NK-92 treated with Interleukin-12 subunit alpha and Interleukin-12 subunit beta, amount 100 ng/mL, for 24 hours (cell line): ENCODE measurements at regions not wholly inside any gene's neighbourhood (a gene's known extent, or its start where the extent isn't known, plus 50 kb on each side); places are given as distances from the start of the nearest gene placed in this dataset.
A peak's percentile ranks its signal among the peaks of the same experiment; 100 is the strongest.

Source experiments
- DNase-seq: peaks from one replicate; lab custom pipeline; 2025; lab: John Stamatoyannopoulos, UW

DNA sequence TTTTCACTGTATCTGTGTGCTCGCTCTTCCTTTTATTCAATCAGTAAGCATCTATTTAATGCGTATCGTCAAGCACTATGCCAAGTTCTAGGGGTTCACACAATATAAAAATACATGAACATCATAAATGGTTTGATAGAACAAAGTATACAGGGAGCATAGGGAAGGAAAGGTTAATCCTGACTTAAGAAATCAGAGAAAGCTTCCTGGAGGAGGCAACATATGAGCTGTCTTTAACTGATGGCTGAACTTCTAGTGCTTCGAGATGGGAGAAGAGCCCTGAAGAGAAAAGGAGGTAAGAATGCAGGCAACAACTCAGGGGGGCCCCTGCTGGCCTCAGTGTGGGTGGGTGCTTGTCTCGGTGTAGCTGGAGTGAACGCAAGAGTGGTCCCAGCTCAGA, 63.6 kb upstream of the GALNT2 start:
- DNase-seq, result no peak

DNA sequence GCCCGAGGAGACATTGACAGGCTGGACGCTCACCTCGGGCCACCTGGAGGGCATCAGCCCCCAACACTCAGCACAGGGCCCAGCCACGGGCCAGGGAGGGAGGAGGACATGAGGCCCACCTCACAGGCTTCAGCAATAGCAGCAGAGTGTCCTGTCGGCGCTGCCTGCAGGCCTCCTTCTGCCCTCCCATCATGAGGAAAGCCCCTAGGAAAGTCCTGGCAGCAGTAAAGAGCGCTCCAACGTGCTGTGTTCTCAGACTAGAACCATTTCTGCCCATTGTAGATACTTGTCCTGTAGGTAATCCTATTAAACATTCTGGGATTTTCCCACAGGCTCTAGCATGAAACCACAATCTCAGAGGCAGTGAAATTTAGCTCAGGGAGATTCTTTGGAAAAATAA, 62.0 kb upstream of the GALNT2 start:
- no peak for DNase-seq

- DNase-seq, result no peak
These were observed 58.3 kb upstream of the GALNT2 start for GRCh38 chr1:230008721-230009120.

- no peak for DNase-seq
These were observed 57.3 kb upstream of the GALNT2 start for GRCh38 chr1:230009611-230010313.

DNA sequence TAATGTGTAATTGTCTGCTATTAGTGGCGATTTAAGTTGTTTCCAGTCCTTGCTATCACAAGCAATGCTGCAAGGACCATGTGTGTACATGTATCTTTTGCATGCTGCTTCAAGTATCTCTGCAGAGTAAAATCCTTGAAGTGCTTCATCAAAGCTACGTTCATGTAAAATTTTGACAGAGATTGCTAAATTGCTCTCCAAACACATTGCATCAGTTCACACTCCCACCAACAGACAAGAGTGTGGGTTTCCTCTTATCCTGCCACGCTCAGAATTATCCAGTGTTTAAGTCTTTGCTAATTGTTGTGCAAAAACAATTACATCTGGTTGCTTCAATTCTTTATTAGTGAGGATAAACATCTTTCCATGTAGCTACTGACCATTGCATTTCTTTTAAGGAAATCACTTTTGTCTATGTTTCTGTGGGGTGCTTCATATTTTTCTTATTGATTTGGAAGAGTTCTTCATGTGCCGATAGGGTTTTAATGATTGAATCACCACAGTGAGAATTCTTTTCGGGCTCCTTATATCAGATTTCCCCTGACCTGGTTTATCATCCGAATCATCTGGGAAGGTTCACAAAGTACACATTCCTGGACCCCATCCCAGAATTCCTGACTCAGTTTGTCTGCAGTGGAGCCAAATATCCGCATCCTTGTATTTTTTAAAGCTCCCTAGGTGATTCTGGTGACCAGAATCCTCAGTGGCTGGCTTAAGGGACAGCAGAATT, 56.3 kb upstream of the GALNT2 start:
- no peak for DNase-seq

DNA sequence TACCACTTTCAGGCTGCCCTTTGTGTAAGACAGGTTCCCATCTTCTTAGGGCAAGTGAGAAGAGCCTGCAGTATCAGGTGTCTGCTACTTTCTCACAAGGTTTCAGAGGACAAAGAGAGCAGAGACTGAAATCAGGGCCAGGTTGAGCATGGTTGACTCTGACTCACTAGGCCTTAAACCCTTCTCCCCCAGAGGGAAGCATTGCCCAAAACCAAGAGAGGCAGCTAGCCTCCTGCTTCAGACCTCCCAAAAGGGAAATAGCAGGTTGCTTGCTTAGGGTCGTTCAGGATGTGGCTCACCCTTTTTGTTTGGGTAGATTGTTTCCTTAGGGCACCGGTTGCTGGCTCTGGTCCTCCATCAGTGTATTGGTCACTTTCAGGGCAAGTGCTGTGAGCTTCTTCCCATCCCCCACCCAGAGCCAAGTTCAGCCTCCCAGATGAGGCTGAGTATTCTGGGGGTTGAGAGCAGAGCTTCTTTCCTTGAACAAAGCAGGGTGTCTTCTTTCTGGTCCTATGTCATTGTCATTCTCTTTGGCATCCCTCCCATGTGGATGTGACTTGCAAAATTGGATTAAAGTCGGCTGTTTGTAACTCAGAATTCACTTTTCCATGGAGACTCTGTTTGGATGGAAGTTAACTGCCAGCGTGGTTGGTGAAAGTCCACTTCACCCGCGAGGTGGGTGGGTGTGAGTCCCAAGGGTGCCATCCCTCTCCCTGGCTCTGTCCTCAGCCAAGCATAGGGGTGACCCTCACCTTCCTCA, 55.5 kb upstream of the GALNT2 start:
- peak; percentile 5 for DNase-seq

DNA sequence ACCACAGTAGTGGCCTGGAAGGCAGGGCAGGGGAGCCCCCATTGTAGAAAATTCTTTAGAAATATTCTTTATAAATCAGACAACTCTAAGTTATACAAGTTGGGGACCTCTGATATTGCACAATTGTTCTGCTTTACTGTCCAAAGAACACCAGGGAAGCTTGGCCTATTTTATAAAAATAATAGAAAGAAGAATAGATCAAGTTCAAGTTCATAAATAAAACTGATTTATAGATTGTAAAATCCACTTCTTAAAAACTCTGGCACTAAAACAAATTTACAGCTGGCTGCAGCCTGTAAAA, 55.0 kb upstream of the GALNT2 start:
- DNase-seq, result no peak

- no peak for DNase-seq
These were observed 54.3 kb upstream of the GALNT2 start for GRCh38 chr1:230012741-230013140.

- DNase-seq, result no peak
These were observed 50.9 kb upstream of the GALNT2 start for GRCh38 chr1:230016159-230016558.
